GM12865 (cell line): ENCODE measurements at regions not wholly inside any gene's neighbourhood (a gene's known extent, or its start where the extent isn't known, plus 50 kb on each side); places are given as distances from the start of the nearest gene placed in this dataset.

ENCODE experiments used
- DNase-seq: peaks from one replicate; pipeline ENCODE4 v3.0.0; 2010; ENCODE audit warnings: low read depth
- H3K4me3 ChIP-seq: 2 replicates; pipeline ENCODE4 v1.5.1; 2011; ENCODE audit warnings: mild to moderate bottlenecking, low read depth, low read length, control low read depth
- TF ChIP-seq, protein P1 (sequence below): IDR thresholded peaks from 2 replicates; pipeline ENCODE4 v1.5.1; 2011; ENCODE audit warnings: low read length, control low read depth, low read depth, inconsistent platforms; ENCODE audit not compliant: insufficient read depth; ENCODE audit errors: missing control alignments

DNA sequence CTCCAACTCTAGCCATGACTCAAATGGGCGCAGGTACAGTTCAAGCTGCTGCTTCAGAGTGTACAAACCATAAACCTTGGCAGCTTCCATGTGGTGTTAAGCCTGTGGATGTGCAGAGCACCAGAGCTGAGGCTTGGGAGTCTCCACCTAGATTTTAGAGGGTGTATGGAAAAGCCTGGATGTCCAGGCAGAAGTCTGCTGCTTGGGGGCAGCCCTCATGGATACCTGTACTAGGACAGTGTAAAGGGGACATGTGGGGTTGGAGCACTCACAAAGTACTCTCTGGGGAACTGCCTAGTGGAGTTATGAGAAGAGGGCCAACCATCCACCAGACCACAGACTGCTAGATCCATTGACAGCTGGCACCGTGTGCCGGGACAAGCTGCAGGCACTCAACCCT is 273.5 kb upstream of the ST8SIA4 start:
- DNase-seq = no peak
- TF ChIP-seq, protein P1, sequence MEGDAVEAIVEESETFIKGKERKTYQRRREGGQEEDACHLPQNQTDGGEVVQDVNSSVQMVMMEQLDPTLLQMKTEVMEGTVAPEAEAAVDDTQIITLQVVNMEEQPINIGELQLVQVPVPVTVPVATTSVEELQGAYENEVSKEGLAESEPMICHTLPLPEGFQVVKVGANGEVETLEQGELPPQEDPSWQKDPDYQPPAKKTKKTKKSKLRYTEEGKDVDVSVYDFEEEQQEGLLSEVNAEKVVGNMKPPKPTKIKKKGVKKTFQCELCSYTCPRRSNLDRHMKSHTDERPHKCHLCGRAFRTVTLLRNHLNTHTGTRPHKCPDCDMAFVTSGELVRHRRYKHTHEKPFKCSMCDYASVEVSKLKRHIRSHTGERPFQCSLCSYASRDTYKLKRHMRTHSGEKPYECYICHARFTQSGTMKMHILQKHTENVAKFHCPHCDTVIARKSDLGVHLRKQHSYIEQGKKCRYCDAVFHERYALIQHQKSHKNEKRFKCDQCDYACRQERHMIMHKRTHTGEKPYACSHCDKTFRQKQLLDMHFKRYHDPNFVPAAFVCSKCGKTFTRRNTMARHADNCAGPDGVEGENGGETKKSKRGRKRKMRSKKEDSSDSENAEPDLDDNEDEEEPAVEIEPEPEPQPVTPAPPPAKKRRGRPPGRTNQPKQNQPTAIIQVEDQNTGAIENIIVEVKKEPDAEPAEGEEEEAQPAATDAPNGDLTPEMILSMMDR = no peak
- no peak overlapping the region for H3K4me3 ChIP-seq

DNA sequence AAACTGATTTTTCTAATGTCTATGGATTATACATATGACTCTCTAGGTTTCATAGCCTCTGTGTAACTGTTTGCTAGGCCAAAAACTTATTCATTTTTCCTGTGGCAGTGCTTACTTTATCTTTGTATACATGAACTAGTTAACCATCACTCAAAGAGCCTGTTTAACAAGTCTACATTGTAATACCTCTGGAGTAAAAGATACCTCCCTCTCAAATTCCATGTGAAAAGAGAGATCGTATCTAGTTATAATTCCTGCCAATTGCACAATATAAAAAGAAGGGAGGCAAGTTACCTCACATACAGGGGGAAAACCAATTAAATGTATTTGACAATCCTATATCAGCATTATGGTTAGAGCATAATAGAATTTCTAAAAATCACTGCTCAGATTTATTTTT is 271.9 kb upstream of the ST8SIA4 start:
- TF ChIP-seq, protein P1 = no peak
- DNase-seq = no peak
- no peak overlapping the region for H3K4me3 ChIP-seq

DNA sequence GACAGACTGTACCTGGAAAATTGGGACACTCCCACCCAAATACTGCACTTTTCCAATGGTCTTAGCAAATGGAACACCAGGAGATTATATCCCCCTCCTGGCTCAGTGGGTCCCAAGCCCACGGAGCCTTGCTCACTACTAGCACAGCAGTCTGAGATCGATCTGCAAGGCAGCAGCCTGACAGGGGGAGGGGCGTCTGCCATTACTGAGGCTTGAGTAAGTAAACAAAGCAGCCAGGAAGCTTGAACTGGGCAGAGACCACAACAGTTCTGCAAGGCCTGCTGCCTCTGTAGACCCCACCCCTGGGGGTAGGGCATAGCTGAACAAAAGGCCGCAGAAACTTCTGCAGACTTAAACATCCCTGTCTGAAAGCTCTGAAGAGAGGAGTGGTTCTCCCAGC is 260.0 kb upstream of the ST8SIA4 start:
- TF ChIP-seq, protein P1 = no peak
- H3K4me3 ChIP-seq = no peak overlapping the region
- DNase-seq = no peak

DNA sequence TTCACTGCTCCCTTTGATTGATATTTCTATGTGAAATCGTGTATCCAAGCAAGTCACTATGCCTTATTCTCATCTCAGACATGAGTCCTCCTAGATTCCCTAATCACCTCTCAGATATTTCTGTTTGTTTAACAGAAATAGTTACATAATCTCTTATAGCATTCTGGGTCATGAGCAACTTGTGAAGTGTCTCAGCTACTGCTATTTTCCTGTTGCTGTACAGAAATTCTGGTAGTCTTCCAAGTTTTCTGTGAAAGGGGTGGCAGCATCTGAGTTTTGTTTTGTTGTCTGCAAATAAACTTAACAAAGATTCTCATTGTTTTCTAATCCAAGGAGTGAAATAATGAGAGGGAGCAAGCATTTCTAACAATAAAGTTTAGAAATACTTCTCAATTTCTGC is 256.9 kb upstream of the ST8SIA4 start:
- no peak overlapping the region for H3K4me3 ChIP-seq
- no peak for DNase-seq
- TF ChIP-seq, protein P1 = no peak

DNA sequence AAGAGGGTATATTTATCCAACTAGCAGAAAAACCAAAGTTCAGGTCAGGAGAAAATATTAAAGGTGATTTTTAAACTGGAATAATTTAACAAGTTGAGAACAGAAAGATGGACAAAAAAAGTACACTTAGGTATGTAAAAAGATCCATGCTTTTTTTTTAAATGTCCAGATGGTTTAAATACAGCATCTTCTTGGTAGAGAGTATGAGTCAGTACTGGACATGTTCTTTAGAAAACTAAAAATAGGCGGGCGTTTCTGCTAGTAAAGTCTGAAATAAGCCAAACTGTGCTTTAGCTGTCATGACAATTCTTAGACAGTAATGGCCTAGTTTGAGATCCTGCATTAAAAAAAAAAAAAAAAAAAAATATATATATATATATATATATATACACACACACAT is 255.9 kb upstream of the ST8SIA4 start:
- no peak for DNase-seq
- TF ChIP-seq, protein P1 = no peak
- no peak overlapping the region for H3K4me3 ChIP-seq

DNA sequence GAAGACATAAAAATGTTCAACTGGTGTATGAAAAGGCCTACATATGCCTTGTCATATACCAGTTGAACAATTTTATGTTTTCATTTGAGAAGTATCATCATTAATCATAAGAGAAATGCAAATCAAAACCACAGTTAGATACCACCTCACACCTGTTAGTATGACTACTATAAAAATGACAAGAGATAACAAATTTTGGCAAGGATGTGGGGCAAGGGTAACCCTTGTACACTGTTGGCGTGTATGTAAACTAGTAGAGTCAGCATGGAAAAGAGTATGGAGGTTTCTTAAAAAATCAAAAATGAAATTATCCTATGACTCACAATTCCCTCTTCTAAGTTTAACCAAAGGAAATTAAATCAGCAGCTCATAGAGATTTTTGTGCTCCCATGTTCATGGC is 250.4 kb upstream of the ST8SIA4 start:
- DNase-seq = no peak
- H3K4me3 ChIP-seq = no peak overlapping the region
- TF ChIP-seq, protein P1 = no peak

DNA sequence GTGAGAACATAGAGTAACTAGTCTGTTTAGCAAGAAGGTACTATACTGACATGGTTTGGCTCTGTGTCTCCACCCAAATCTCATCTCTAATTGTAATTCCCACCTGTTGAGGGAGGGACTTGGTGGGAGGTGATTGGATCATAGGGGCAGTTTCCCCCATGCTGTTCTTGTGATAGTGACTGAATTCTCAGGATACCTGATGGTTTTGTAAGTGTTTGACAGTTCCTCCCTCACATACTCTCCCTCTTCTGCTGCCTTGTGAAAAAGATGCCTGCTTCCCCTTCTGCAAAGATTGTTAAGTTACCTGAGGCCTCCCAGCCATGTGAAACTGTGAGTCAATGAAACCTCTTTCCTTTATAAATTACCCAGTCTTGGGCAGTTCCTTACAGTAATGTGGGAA is 240.4 kb upstream of the ST8SIA4 start:
- TF ChIP-seq, protein P1 = no peak
- no peak for DNase-seq
- H3K4me3 ChIP-seq = no peak overlapping the region
